Calu3 (cell line): ENCODE measurements at regions not wholly inside any gene's neighbourhood (a gene's known extent, or its start where the extent isn't known, plus 50 kb on each side); places are given as distances from the start of the nearest gene placed in this dataset.

Source experiments
- BruUV-seq: library from RNA; stranded (reverse); fragments of 400-500 nt; replicated peaks from 2 replicates; lab custom pipeline; 2021; lab: Mats Ljungman, UMichigan
- CTCF ChIA-PET: fragments of 300-600 bp; sonication (Branson Sonifier 250); formaldehyde crosslinking; loops from one replicate; lab custom pipeline; 2022; ENCODE audit warnings: antibody characterized with exemption; lab: Charles Lee
- DNase-seq: peaks from one replicate; pipeline ENCODE4 v3.0.0; 2022
- H3K27ac Mint-ChIP-seq: one replicate; pipeline ENCODE4 v1.8.0; 2022; ENCODE audit warnings: mixed read lengths; ENCODE audit not compliant: unreplicated experiment
- H3K27me3 Mint-ChIP-seq: one replicate; pipeline ENCODE4 v1.8.0; 2022; ENCODE audit warnings: mixed read lengths; ENCODE audit not compliant: unreplicated experiment
- H3K36me3 Mint-ChIP-seq: one replicate; pipeline ENCODE4 v1.8.0; 2022; ENCODE audit warnings: mild to moderate bottlenecking, moderate library complexity, mixed read lengths; ENCODE audit not compliant: insufficient read depth, unreplicated experiment
- H3K4me1 Mint-ChIP-seq: one replicate; pipeline ENCODE4 v1.8.0; 2022; ENCODE audit warnings: mild to moderate bottlenecking, low read depth, mixed read lengths; ENCODE audit not compliant: unreplicated experiment
- H3K4me3 Mint-ChIP-seq: one replicate; pipeline ENCODE4 v1.8.0; 2022; ENCODE audit warnings: mild to moderate bottlenecking, low read depth, moderate library complexity, mixed read lengths; ENCODE audit not compliant: unreplicated experiment
- H3K9me3 Mint-ChIP-seq: one replicate; pipeline ENCODE4 v1.8.0; 2022; ENCODE audit warnings: low read depth, mixed read lengths; ENCODE audit not compliant: unreplicated experiment
- CTCF ChIP-seq: fragments of 200-600 bp; IDR thresholded peaks from one replicate; pipeline ENCODE4 v1.8.0; 2022; ENCODE audit warnings: antibody characterized with exemption; ENCODE audit not compliant: unreplicated experiment
- intact Hi-C: fragments of 100-400 bp; cut with micrococcal nuclease; formaldehyde crosslinking; loops from one replicate; pipeline ENCODE4 v1.10.0; 2022; ENCODE audit not compliant: unreplicated experiment

GRCh38 chr9:119036969-119037368 lies 332.3 kb downstream of the BRINP1 start:
- BruUV-seq = no TSS peak
- no peak for TF ChIP-seq CTCF
- Mint-ChIP-seq H3K9me3 (peaks cover 8% of the 10 kb centered on the region), H3K27me3 (no peaks in the 10 kb centered on the region), H3K4me1 (no peaks in the 10 kb centered on the region), H3K27ac (no peak overlapping the region), H3K36me3 (no peaks in the 10 kb centered on the region), H3K4me3 (no peak overlapping the region)
- CTCF ChIA-PET = interaction anchor here (0.7 kb wide), 1 partner anchor 83 kb away, joined by 4 read pairs; no protein-coding TSS in a partner anchor
- DNase-seq = no peak
- intact Hi-C loops = no loop called here

- intact Hi-C loops = no loop called here
- no peak for DNase-seq
- Mint-ChIP-seq H3K36me3 (no peaks in the 10 kb centered on the region), H3K27me3 (no peaks in the 10 kb centered on the region), H3K4me1 (no peaks in the 10 kb centered on the region), H3K27ac (no peak overlapping the region), H3K4me3 (no peak overlapping the region), H3K9me3 (peaks cover 9% of the 10 kb centered on the region)
- BruUV-seq = no TSS peak
- TF ChIP-seq CTCF = no peak
- CTCF ChIA-PET = no interaction called here
Observed at GRCh38 chr9:119043996-119044395, 325.2 kb downstream of the BRINP1 start.

GRCh38 chr9:119044806-119045205 lies 324.4 kb downstream of the BRINP1 start:
- no peak for TF ChIP-seq CTCF
- CTCF ChIA-PET = no interaction called here
- no peaks in the 10 kb centered on the region for H3K27me3 Mint-ChIP-seq
- intact Hi-C loops = no loop called here
- no peak overlapping the region for H3K27ac Mint-ChIP-seq
- peaks cover 9% of the 10 kb centered on the region for H3K9me3 Mint-ChIP-seq
- H3K4me1 Mint-ChIP-seq = no peaks in the 10 kb centered on the region
- DNase-seq = no peak
- BruUV-seq = no TSS peak
- no peak overlapping the region for H3K4me3 Mint-ChIP-seq
- no peaks in the 10 kb centered on the region for H3K36me3 Mint-ChIP-seq

GRCh38 chr9:119047513-119048307 lies 321.5 kb downstream of the BRINP1 start:
- peaks cover 6% of the 10 kb centered on the region for H3K9me3 Mint-ChIP-seq
- no peak for TF ChIP-seq CTCF
- no TSS peak for BruUV-seq
- DNase-seq = no peak
- H3K4me1 Mint-ChIP-seq = no peaks in the 10 kb centered on the region
- no peak overlapping the region for H3K4me3 Mint-ChIP-seq
- H3K27ac Mint-ChIP-seq = no peak overlapping the region
- no peaks in the 10 kb centered on the region for H3K36me3 Mint-ChIP-seq
- no peaks in the 10 kb centered on the region for H3K27me3 Mint-ChIP-seq
- intact Hi-C loops = no loop called here
- CTCF ChIA-PET = no interaction called here
